ENCODE measurements at regions not wholly inside any gene's neighbourhood (a gene's known extent, or its start where the extent isn't known, plus 50 kb on each side); places are given as distances from the start of the nearest gene placed in this dataset.
"Not testable (repeated sequence)": the region's sequence is repeated elsewhere in the genome, so short reads cannot be mapped to it uniquely, and the experiment has no call there.

DNA sequence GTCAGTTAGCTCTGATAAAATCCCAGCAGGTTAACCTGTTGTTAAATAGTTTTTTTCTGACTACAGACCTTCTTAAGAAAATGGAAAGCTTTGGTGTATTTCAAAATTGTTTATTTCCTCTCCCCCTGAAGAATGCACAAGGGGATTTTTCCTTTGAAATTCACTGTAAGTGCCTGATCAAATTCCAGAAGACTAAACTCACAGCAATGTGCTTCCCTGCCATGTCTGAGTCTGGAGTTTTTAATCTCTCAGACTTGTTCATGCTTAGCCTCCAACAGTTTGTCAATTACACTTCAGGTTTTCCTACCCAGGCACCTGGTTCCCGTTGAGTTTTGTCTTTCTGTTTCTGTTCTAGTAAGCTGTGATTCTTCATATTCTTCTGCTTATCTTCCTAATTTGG is 961.6 kb upstream of the CDH18 start:
- H2AFZ ChIP-seq (ENCODE audit: low read depth, low read length) = no peak overlapping the region
- FAIRE-seq = no peak
- H4K20me1 ChIP-seq (replicated peaks; ENCODE audit: control insufficient read depth, extremely low read depth, insufficient read depth, low read length) = no peaks in the 10 kb centered on the region
- H3K27ac ChIP-seq (ENCODE audit: insufficient read depth, low read depth, low read length) = no peak overlapping the region
- no peak overlapping the region for H3K9ac ChIP-seq (replicated peaks; ENCODE audit: extremely low read depth, insufficient read depth, low read length)
- no peak for DNase-seq (ENCODE audit: low read depth, low spot score)
- BruUV-seq (replicated peaks) = no TSS peak
- no peaks in the 10 kb centered on the region for H3K36me3 ChIP-seq (ENCODE audit: control insufficient read depth in 2 of 2, extremely low read depth in 1 of 2, insufficient read depth in 2 of 2, low read length in 2 of 2)
- intact Hi-C loops (cut with micrococcal nuclease) (no loop called here), dilution Hi-C loops (cut with MboI; ENCODE audit: extremely low pct_ligation_motif_present, low sequenced_read_pairs) (no loop called here)
- H3K9me1 ChIP-seq (replicated peaks; ENCODE audit: control insufficient read depth, extremely low read depth, insufficient read depth, low read length) = no peaks in the 10 kb centered on the region
- H3K4me1 ChIP-seq (ENCODE audit: control insufficient read depth, extremely low read depth, insufficient read depth, low read length) = no peaks in the 10 kb centered on the region
- H3K4me2 ChIP-seq (ENCODE audit: insufficient read depth, low read length) = no peak overlapping the region
- ChIA-PET POLR2A (no interaction called here), CTCF (no interaction called here)
- no peaks in the 10 kb centered on the region for H3K27me3 ChIP-seq (ENCODE audit: control insufficient read depth in 2 of 2, insufficient read depth in 2 of 2, low read length in 2 of 2)
- no peak overlapping the region for H3K4me3 ChIP-seq (replicated peaks in 1 of 3; ENCODE audit: insufficient read depth in 1 of 3, low read depth in 1 of 3, low read length in 3 of 3)
- H3K79me2 ChIP-seq (ENCODE audit: control insufficient read depth, insufficient read depth, low read length) = no peaks in the 10 kb centered on the region
- no peak for TF ChIP-seq EZH2 (IDR thresholded peaks at IDR 0.05; ENCODE audit: borderline replicate concordance, low read depth, low read length, severe bottlenecking)
- TF ChIP-seq JUN (IDR thresholded peaks at IDR 0.05; ENCODE audit: borderline replicate concordance, insufficient read depth, insufficient read length, low read depth) = no peak
- no peak for TF ChIP-seq GATA2 (IDR thresholded peaks at IDR 0.05; ENCODE audit: insufficient read depth, insufficient read length, low read depth, low read length)
- no peak for TF ChIP-seq POLR2AphosphoS5 (IDR thresholded peaks at IDR 0.05; ENCODE audit: insufficient read depth, low read depth, low read length)
- TF ChIP-seq MYC (IDR thresholded peaks at IDR 0.05; ENCODE audit: low read depth, low read length) = no peak
- TF ChIP-seq POLR2A (IDR thresholded peaks at IDR 0.05; ENCODE audit: low read depth, low read length) = no peak
- TF ChIP-seq, protein P1, sequence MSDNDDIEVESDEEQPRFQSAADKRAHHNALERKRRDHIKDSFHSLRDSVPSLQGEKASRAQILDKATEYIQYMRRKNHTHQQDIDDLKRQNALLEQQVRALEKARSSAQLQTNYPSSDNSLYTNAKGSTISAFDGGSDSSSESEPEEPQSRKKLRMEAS (IDR thresholded peaks at IDR 0.05; ENCODE audit: insufficient read depth, insufficient read length) = no peak
- no peak for TF ChIP-seq FOS (IDR thresholded peaks at IDR 0.05; ENCODE audit: borderline replicate concordance, insufficient read depth, low read length)
- TF ChIP-seq, protein P2, sequence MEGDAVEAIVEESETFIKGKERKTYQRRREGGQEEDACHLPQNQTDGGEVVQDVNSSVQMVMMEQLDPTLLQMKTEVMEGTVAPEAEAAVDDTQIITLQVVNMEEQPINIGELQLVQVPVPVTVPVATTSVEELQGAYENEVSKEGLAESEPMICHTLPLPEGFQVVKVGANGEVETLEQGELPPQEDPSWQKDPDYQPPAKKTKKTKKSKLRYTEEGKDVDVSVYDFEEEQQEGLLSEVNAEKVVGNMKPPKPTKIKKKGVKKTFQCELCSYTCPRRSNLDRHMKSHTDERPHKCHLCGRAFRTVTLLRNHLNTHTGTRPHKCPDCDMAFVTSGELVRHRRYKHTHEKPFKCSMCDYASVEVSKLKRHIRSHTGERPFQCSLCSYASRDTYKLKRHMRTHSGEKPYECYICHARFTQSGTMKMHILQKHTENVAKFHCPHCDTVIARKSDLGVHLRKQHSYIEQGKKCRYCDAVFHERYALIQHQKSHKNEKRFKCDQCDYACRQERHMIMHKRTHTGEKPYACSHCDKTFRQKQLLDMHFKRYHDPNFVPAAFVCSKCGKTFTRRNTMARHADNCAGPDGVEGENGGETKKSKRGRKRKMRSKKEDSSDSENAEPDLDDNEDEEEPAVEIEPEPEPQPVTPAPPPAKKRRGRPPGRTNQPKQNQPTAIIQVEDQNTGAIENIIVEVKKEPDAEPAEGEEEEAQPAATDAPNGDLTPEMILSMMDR (IDR thresholded peaks at IDR 0.05; ENCODE audit: extremely low read depth in 1 of 2, insufficient read depth in 1 of 2, low read depth in 1 of 2, low read length in 2 of 2) = no peak
- no peaks in the 10 kb centered on the region for H3K9me3 ChIP-seq (replicated peaks; ENCODE audit: control insufficient read depth, insufficient read depth, low read length)

DNA sequence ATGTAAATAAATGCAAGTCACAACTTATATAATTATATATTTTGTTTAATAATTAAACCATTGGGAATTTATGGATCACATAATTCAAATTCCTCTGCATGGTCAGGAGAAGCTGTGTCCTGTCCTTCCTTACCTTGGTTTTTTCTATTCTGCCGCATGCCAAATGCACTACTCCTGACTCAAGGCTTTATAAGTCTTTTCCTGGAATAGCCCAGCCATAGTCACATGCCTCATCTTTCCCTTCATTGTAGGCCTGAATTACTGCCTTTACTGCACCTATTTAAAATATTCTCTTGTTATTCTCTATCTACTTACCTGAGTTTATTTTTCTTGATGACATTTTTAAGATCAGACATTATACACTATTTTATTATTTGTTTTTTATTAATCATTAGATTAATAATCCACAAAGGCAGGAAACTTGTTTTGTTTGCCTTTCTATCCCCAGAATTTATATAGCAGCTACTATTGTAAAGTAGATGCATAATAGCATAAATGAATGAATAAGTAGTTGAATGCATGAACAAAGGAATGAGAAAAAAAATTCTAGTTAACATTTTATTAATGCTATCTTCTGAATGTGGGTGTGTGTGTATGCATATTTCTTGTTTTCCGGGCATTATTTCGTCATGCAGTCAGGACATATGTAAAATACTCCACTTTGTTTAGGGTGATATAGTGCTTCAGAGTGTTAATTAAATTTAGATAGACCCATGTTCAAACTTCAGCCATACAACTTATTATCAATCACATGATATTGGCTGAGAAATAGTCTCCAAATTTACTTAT is 955.4 kb upstream of the CDH18 start:
- intact Hi-C loops (cut with micrococcal nuclease); H3K27ac ChIP-seq (ENCODE audit: insufficient read depth, low read depth, low read length); H2AFZ ChIP-seq (ENCODE audit: low read depth, low read length); H3K36me3 ChIP-seq (ENCODE audit: control insufficient read depth in 2 of 2, extremely low read depth in 1 of 2, insufficient read depth in 2 of 2, low read length in 2 of 2); H3K79me2 ChIP-seq (ENCODE audit: control insufficient read depth, insufficient read depth, low read length); H3K9me3 ChIP-seq (replicated peaks; ENCODE audit: control insufficient read depth, insufficient read depth, low read length); H4K20me1 ChIP-seq (replicated peaks; ENCODE audit: control insufficient read depth, extremely low read depth, insufficient read depth, low read length); POLR2A ChIA-PET; H3K4me3 ChIP-seq (replicated peaks in 1 of 3; ENCODE audit: insufficient read depth in 1 of 3, low read depth in 1 of 3, low read length in 3 of 3); H3K9ac ChIP-seq (replicated peaks; ENCODE audit: extremely low read depth, insufficient read depth, low read length); dilution Hi-C loops (cut with MboI; ENCODE audit: extremely low pct_ligation_motif_present, low sequenced_read_pairs); BruUV-seq (replicated peaks); FAIRE-seq; DNase-seq (ENCODE audit: low read depth, low spot score); H3K27me3 ChIP-seq (ENCODE audit: control insufficient read depth in 2 of 2, insufficient read depth in 2 of 2, low read length in 2 of 2); H3K4me1 ChIP-seq (ENCODE audit: control insufficient read depth, extremely low read depth, insufficient read depth, low read length); CTCF ChIA-PET; H3K4me2 ChIP-seq (ENCODE audit: insufficient read depth, low read length); H3K9me1 ChIP-seq (replicated peaks; ENCODE audit: control insufficient read depth, extremely low read depth, insufficient read depth, low read length): not testable (repeated sequence)

DNA sequence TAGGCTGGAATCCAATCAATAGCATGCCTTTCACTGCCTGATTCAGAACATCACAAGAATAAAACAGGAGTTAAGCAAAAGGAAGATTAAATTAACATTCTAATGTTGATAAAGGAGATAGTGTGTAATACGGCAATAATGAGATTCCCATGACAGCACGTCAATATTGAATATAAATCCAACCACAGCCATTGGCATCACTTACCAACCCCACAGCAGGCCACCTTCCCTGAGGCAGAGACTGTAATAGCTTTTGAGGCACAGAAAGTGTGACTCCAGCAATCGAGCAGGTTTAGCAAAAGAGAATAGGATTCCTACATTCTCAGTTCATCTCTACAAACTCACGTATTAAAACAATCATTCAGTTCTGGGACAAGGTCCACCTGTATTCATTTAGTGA is 954.6 kb upstream of the CDH18 start:
- FAIRE-seq; BruUV-seq (replicated peaks); H3K9me1 ChIP-seq (replicated peaks; ENCODE audit: control insufficient read depth, extremely low read depth, insufficient read depth, low read length); H3K27me3 ChIP-seq (ENCODE audit: control insufficient read depth in 2 of 2, insufficient read depth in 2 of 2, low read length in 2 of 2); POLR2A ChIA-PET; H2AFZ ChIP-seq (ENCODE audit: low read depth, low read length); H3K4me2 ChIP-seq (ENCODE audit: insufficient read depth, low read length); CTCF ChIA-PET; H3K79me2 ChIP-seq (ENCODE audit: control insufficient read depth, insufficient read depth, low read length); H3K9me3 ChIP-seq (replicated peaks; ENCODE audit: control insufficient read depth, insufficient read depth, low read length); DNase-seq (ENCODE audit: low read depth, low spot score); H3K4me3 ChIP-seq (replicated peaks in 1 of 3; ENCODE audit: insufficient read depth in 1 of 3, low read depth in 1 of 3, low read length in 3 of 3); H3K4me1 ChIP-seq (ENCODE audit: control insufficient read depth, extremely low read depth, insufficient read depth, low read length); H4K20me1 ChIP-seq (replicated peaks; ENCODE audit: control insufficient read depth, extremely low read depth, insufficient read depth, low read length); intact Hi-C loops (cut with micrococcal nuclease); H3K27ac ChIP-seq (ENCODE audit: insufficient read depth, low read depth, low read length); dilution Hi-C loops (cut with MboI; ENCODE audit: extremely low pct_ligation_motif_present, low sequenced_read_pairs); H3K9ac ChIP-seq (replicated peaks; ENCODE audit: extremely low read depth, insufficient read depth, low read length); H3K36me3 ChIP-seq (ENCODE audit: control insufficient read depth in 2 of 2, extremely low read depth in 1 of 2, insufficient read depth in 2 of 2, low read length in 2 of 2): not testable (repeated sequence)

Data from endothelial cell of umbilical vein (primary cell).